DOHH2 (cell line): ENCODE measurements at regions not wholly inside any gene's neighbourhood (a gene's known extent, or its start where the extent isn't known, plus 50 kb on each side); places are given as distances from the start of the nearest gene placed in this dataset.

ENCODE experiments used
- H3F3A ChIP-seq: fragments of 200-600 bp; sonication (generic), shearing (Covaris generic); 2 replicates; pipeline ENCODE4 v1.6.0; 2016; ENCODE audit warnings: antibody characterized with exemption, mild to moderate bottlenecking; ENCODE audit not compliant: control insufficient read depth, insufficient read depth
- H3K27ac ChIP-seq: fragments of 200-600 bp; sonication (generic); 2 replicates; pipeline ENCODE4 v1.5.1; 2014; ENCODE audit warnings: low read depth, mild to moderate bottlenecking, low read length, moderate library complexity
- H3K27me3 ChIP-seq: fragments of 200-600 bp; sonication (generic); 2 replicates; pipeline ENCODE4 v1.6.1; 2014; ENCODE audit warnings: mild to moderate bottlenecking, low read length, mixed read lengths; ENCODE audit not compliant: control insufficient read depth
- H3K36me3 ChIP-seq: fragments of 200-600 bp; sonication (generic); 2 replicates; pipeline ENCODE4 v1.6.1; 2014; ENCODE audit warnings: mild to moderate bottlenecking, low read length, moderate library complexity, mixed read lengths; ENCODE audit not compliant: control insufficient read depth
- H3K4me1 ChIP-seq: fragments of 200-600 bp; sonication (generic); 2 replicates; pipeline ENCODE4 v1.6.1; 2014; ENCODE audit warnings: mild to moderate bottlenecking, low read length, mixed read lengths; ENCODE audit not compliant: control insufficient read depth
- H3K4me2 ChIP-seq: fragments of 200-600 bp; sonication (generic); 2 replicates; pipeline ENCODE4 v1.6.0; 2014; ENCODE audit warnings: mild to moderate bottlenecking, low read length, moderate library complexity
- H3K4me3 ChIP-seq: fragments of 200-600 bp; sonication (generic); 2 replicates; pipeline ENCODE4 v1.5.1; 2014; ENCODE audit warnings: mild to moderate bottlenecking, low read length, mixed read lengths
- H3K79me2 ChIP-seq: fragments of 200-600 bp; sonication (generic); 2 replicates; pipeline ENCODE4 v1.6.1; 2014; ENCODE audit warnings: mild to moderate bottlenecking, low read length, mixed read lengths; ENCODE audit not compliant: control insufficient read depth
- H3K9me2 ChIP-seq: fragments of 200-600 bp; sonication (generic); replicated peaks from 2 replicates; pipeline ENCODE4 v1.6.1; 2014; ENCODE audit warnings: mild to moderate bottlenecking, low read length, mixed read lengths; ENCODE audit not compliant: control insufficient read depth
- H3K9me3 ChIP-seq: fragments of 200-600 bp; sonication (generic); 2 replicates; pipeline ENCODE4 v1.6.1; 2014; ENCODE audit warnings: antibody characterized with exemption, low read length, mixed read lengths; ENCODE audit not compliant: control insufficient read depth, insufficient read depth
- H4K20me1 ChIP-seq: fragments of 200-600 bp; sonication (generic); 2 replicates; pipeline ENCODE4 v1.6.0; 2014; ENCODE audit warnings: low read depth, mild to moderate bottlenecking, antibody characterized with exemption, low read length, moderate library complexity; ENCODE audit not compliant: control insufficient read depth, insufficient read depth
- CTCF ChIP-seq: fragments of 200-600 bp; sonication (generic); IDR thresholded peaks from one replicate; pipeline ENCODE4 v1.5.1; 2014; ENCODE audit warnings: antibody characterized with exemption, mild to moderate bottlenecking, low read depth, low read length; ENCODE audit not compliant: poor library complexity, severe bottlenecking
- EZH2phosphoT487 ChIP-seq: fragments of 200-600 bp; sonication (generic); IDR thresholded peaks from 2 replicates; pipeline ENCODE4 v1.6.1; 2017; ENCODE audit warnings: borderline replicate concordance, mild to moderate bottlenecking, antibody characterized with exemption, low read length, moderate library complexity, mixed read lengths

- no peak for TF ChIP-seq EZH2phosphoT487
- TF ChIP-seq CTCF: no peak
Observed at GRCh38 chr13:80726868-80727267, 385.9 kb upstream of the SPRY2 start.

GRCh38 chr13:80721689-80722088 is 380.8 kb upstream of the SPRY2 start:
- no peaks in the 10 kb centered on the region for H4K20me1 ChIP-seq
- H3K27ac ChIP-seq: no peak overlapping the region
- H3K9me3 ChIP-seq: no peaks in the 10 kb centered on the region
- no peaks in the 10 kb centered on the region for H3F3A ChIP-seq
- no peaks in the 10 kb centered on the region for H3K36me3 ChIP-seq
- H3K4me2 ChIP-seq: no peak overlapping the region
- H3K27me3 ChIP-seq: no peaks in the 10 kb centered on the region
- no peak for TF ChIP-seq EZH2phosphoT487
- no peak for TF ChIP-seq CTCF
- H3K4me3 ChIP-seq: no peak overlapping the region
- no peaks in the 10 kb centered on the region for H3K9me2 ChIP-seq
- peaks cover 6% of the 10 kb centered on the region for H3K4me1 ChIP-seq
- H3K79me2 ChIP-seq: no peaks in the 10 kb centered on the region

More at GRCh38 chr13:80726868-80727267, 385.9 kb upstream of the SPRY2 start:
- Histone ChIP-seq H3K9me2 (no peaks in the 10 kb centered on the region), H3K79me2 (no peaks in the 10 kb centered on the region), H3K4me1 (no peaks in the 10 kb centered on the region), H4K20me1 (no peaks in the 10 kb centered on the region), H3F3A (no peaks in the 10 kb centered on the region), H3K4me3 (no peak overlapping the region), H3K9me3 (no peaks in the 10 kb centered on the region), H3K27ac (no peak overlapping the region), H3K4me2 (no peak overlapping the region), H3K27me3 (no peaks in the 10 kb centered on the region), H3K36me3 (no peaks in the 10 kb centered on the region)

- Histone ChIP-seq H3K9me2 (no peaks in the 10 kb centered on the region), H3K27me3 (no peaks in the 10 kb centered on the region), H4K20me1 (no peaks in the 10 kb centered on the region), H3K36me3 (no peaks in the 10 kb centered on the region), H3K4me2 (no peak overlapping the region), H3K4me3 (no peak overlapping the region), H3K27ac (no peak overlapping the region), H3K79me2 (no peaks in the 10 kb centered on the region), H3K4me1 (peaks cover 15% of the 10 kb centered on the region), H3K9me3 (no peaks in the 10 kb centered on the region), H3F3A (no peaks in the 10 kb centered on the region)
- no peak for TF ChIP-seq EZH2phosphoT487
Observed at GRCh38 chr13:80718970-80719369, 378.0 kb upstream of the SPRY2 start.

- Histone ChIP-seq H3K4me3 (no peak overlapping the region), H3K4me2 (no peak overlapping the region), H3F3A (no peaks in the 10 kb centered on the region), H3K9me3 (no peaks in the 10 kb centered on the region), H3K4me1 (peaks cover 15% of the 10 kb centered on the region), H4K20me1 (no peaks in the 10 kb centered on the region), H3K79me2 (no peaks in the 10 kb centered on the region), H3K9me2 (no peaks in the 10 kb centered on the region), H3K36me3 (no peaks in the 10 kb centered on the region), H3K27me3 (no peaks in the 10 kb centered on the region), H3K27ac (no peak overlapping the region)
- no peak for TF ChIP-seq CTCF
Observed at GRCh38 chr13:80717776-80718175, 376.9 kb upstream of the SPRY2 start.
